GM12892 (cell line): ENCODE measurements at regions not wholly inside any gene's neighbourhood (a gene's known extent, or its start where the extent isn't known, plus 50 kb on each side); places are given as distances from the start of the nearest gene placed in this dataset.

Experiments used
- POLR2A ChIP-seq: IDR thresholded peaks from 2 replicates; pipeline ENCODE4 v1.6.1; 2011; ENCODE audit warnings: low read depth, low read length, control low read depth
- TAF1 ChIP-seq: IDR thresholded peaks from 2 replicates; pipeline ENCODE4 v1.6.1; 2011; ENCODE audit warnings: low read depth, mild to moderate bottlenecking, control low read depth, low read length, borderline replicate concordance

GRCh38 chr2:9114458-9114857 lies 92.2 kb upstream of the ASAP2 start:
- TF ChIP-seq POLR2A, result no peak
- no peak for TF ChIP-seq TAF1
